ENCODE measurements at regions not wholly inside any gene's neighbourhood (a gene's known extent, or its start where the extent isn't known, plus 50 kb on each side); places are given as distances from the start of the nearest gene placed in this dataset.

GRCh38 chr15:29490747-29491471 lies 221.3 kb upstream of the NSMCE3 start:
- no peak for DNase-seq

- DNase-seq: no peak
These were observed 211.3 kb upstream of the NSMCE3 start for GRCh38 chr15:29480949-29481348.

- DNase-seq: no peak
These were observed 210.7 kb upstream of the NSMCE3 start for GRCh38 chr15:29480278-29480677.

- DNase-seq: no peak
These were observed 207.6 kb upstream of the NSMCE3 start for GRCh38 chr15:29477256-29477655.

- no peak for DNase-seq
These were observed 207.0 kb upstream of the NSMCE3 start for GRCh38 chr15:29476503-29477080.

GRCh38 chr15:29475096-29475495 lies 205.5 kb upstream of the NSMCE3 start:
- DNase-seq: no peak

- no peak for DNase-seq
These were observed 204.0 kb upstream of the NSMCE3 start for GRCh38 chr15:29473621-29474105.

- no peak for DNase-seq
These were observed 203.4 kb upstream of the NSMCE3 start for GRCh38 chr15:29472901-29473445.

GRCh38 chr15:29471757-29472156 lies 202.1 kb upstream of the NSMCE3 start:
- no peak for DNase-seq

GRCh38 chr15:29471306-29471705 lies 201.7 kb upstream of the NSMCE3 start:
- no peak for DNase-seq

- DNase-seq: no peak
These were observed 201.2 kb upstream of the NSMCE3 start for GRCh38 chr15:29470794-29471193.

GRCh38 chr15:29470311-29470710 lies 200.7 kb upstream of the NSMCE3 start:
- no peak for DNase-seq

GRCh38 chr15:29468899-29469298 lies 199.3 kb upstream of the NSMCE3 start:
- DNase-seq: no peak

- no peak for DNase-seq
These were observed 197.5 kb upstream of the NSMCE3 start for GRCh38 chr15:29467091-29467490.

- no peak for DNase-seq
These were observed 196.7 kb upstream of the NSMCE3 start for GRCh38 chr15:29466292-29466691.

GRCh38 chr15:29465816-29466215 lies 196.2 kb upstream of the NSMCE3 start:
- no peak for DNase-seq

GRCh38 chr15:29465196-29465595 lies 195.6 kb upstream of the NSMCE3 start:
- DNase-seq: no peak

- DNase-seq: no peak
These were observed 192.3 kb upstream of the NSMCE3 start for GRCh38 chr15:29461877-29462276.

GRCh38 chr15:29458361-29458760 lies 188.7 kb upstream of the NSMCE3 start:
- no peak for DNase-seq

GRCh38 chr15:29457729-29458128 lies 188.1 kb upstream of the NSMCE3 start:
- DNase-seq: no peak

GRCh38 chr15:29456964-29457363 lies 187.3 kb upstream of the NSMCE3 start:
- DNase-seq: no peak

- no peak for DNase-seq
These were observed 186.6 kb upstream of the NSMCE3 start for GRCh38 chr15:29456255-29456654.

- no peak for DNase-seq
These were observed 185.9 kb upstream of the NSMCE3 start for GRCh38 chr15:29455530-29455929.

GRCh38 chr15:29455055-29455454 lies 185.4 kb upstream of the NSMCE3 start:
- no peak for DNase-seq

Data from NCI-H1694 (cell line).